Loucy (cell line): ENCODE measurements at regions not wholly inside any gene's neighbourhood (a gene's known extent, or its start where the extent isn't known, plus 50 kb on each side); places are given as distances from the start of the nearest gene placed in this dataset.

Experiments
- CTCF ChIP-seq: fragments of 200-600 bp; sonication (generic); conservative IDR thresholded peaks from 2 replicates; pipeline ENCODE4 v1.5.1; 2014; ENCODE audit warnings: mild to moderate bottlenecking, antibody characterized with exemption, low read length
- EZH2phosphoT487 ChIP-seq: fragments of 200-600 bp; IDR thresholded peaks from 2 replicates; pipeline ENCODE4 v1.6.1; 2018; ENCODE audit warnings: antibody characterized with exemption, mild to moderate bottlenecking, moderate library complexity, borderline replicate concordance

DNA sequence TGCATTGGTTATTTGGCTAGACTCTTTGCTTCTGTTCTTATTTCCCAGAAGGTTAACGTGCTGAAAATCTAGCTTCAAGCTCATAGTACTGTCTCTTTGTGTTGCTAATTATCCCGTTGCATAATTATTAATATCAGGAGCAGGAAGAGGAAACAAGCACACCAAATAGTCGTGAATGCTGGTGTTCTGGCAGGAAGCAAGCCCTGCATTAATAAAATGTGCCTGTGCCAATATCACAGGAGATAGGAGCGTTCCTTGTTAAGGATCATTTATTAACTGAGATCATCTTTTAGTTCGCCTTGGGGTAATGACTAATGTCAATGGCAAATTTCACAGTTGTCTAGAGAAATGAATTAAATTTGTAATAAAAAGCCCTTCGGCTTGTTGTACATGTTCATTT, 893.0 kb upstream of the POU3F3 start:
- no peak for TF ChIP-seq CTCF
- no peak for TF ChIP-seq EZH2phosphoT487
